Keratinocyte (primary cell): ENCODE measurements at regions not wholly inside any gene's neighbourhood (a gene's known extent, or its start where the extent isn't known, plus 50 kb on each side); places are given as distances from the start of the nearest gene placed in this dataset.

Experiments used
- DNase-seq: peaks from one replicate; pipeline ENCODE4 v3.0.0-alpha.2; 2011; ENCODE audit warnings: low read depth, missing footprints, low spot score
- FAIRE-seq: peaks from 2 replicates; lab custom pipeline; 2011; peaks lifted over from hg19 to GRCh38; lab: Jason Lieb, UNC
- H2AFZ ChIP-seq: 2 replicates; pipeline ENCODE4 v1.6.0; 2012; ENCODE audit warnings: low read length, control low read depth, inconsistent platforms; ENCODE audit not compliant: control insufficient read depth
- H3K27ac ChIP-seq: 2 replicates; pipeline ENCODE4 v1.5.1; 2011; ENCODE audit warnings: low read length; ENCODE audit not compliant: control insufficient read depth, insufficient read depth
- H3K27me3 ChIP-seq: 3 replicates; pipeline ENCODE4 v1.6.0; 2011; ENCODE audit warnings: low read length; ENCODE audit not compliant: control insufficient read depth, insufficient read depth; ENCODE audit errors: extremely low read depth
- H3K36me3 ChIP-seq, 2 experiments: 2 replicates in 1 of 2; 3 replicates in 1 of 2; pipeline ENCODE4 v1.5.1; 2011; ENCODE audit warnings: low read length in 2 of 2, mild to moderate bottlenecking in 1 of 2; ENCODE audit not compliant: control insufficient read depth in 2 of 2, insufficient read depth in 2 of 2; ENCODE audit errors: extremely low read depth in 1 of 2
- H3K4me1 ChIP-seq: 3 replicates; pipeline ENCODE4 v1.5.1; 2011; ENCODE audit warnings: low read length; ENCODE audit not compliant: control insufficient read depth, insufficient read depth; ENCODE audit errors: extremely low read depth
- H3K4me2 ChIP-seq: 3 replicates; pipeline ENCODE4 v1.6.0; 2011; ENCODE audit warnings: low read depth, low read length; ENCODE audit not compliant: control insufficient read depth, insufficient read depth; ENCODE audit errors: extremely low read depth
- H3K4me3 ChIP-seq, 3 experiments: fragments of 200-600 bp in 1 of 3; sonication (generic) in 1 of 3; 2 replicates in 2 of 3; 3 replicates in 1 of 3; pipeline ENCODE4 v1.5.1; 2011 to 2016; ENCODE audit warnings: low read length in 3 of 3, mild to moderate bottlenecking in 3 of 3, control low read depth in 2 of 3, inconsistent platforms in 1 of 3, low read depth in 1 of 3, mixed read lengths in 1 of 3, mixed run types in 1 of 3, moderate library complexity in 1 of 3; ENCODE audit not compliant: control insufficient read depth in 2 of 3, insufficient read depth in 2 of 3; ENCODE audit errors: extremely low read depth in 1 of 3
- H3K79me2 ChIP-seq: 2 replicates; pipeline ENCODE4 v1.6.0; 2012; ENCODE audit warnings: low read length; ENCODE audit not compliant: control insufficient read depth, insufficient read depth
- H3K9ac ChIP-seq: 3 replicates; pipeline ENCODE4 v1.6.0; 2011; ENCODE audit warnings: low read length; ENCODE audit not compliant: control insufficient read depth, insufficient read depth; ENCODE audit errors: extremely low read depth
- H3K9me1 ChIP-seq: 3 replicates; pipeline ENCODE4 v1.6.0; 2011; ENCODE audit warnings: low read length; ENCODE audit not compliant: control insufficient read depth, insufficient read depth; ENCODE audit errors: extremely low read depth
- H3K9me3 ChIP-seq: 2 replicates; pipeline ENCODE4 v1.5.1; 2012; ENCODE audit warnings: low read depth, low read length; ENCODE audit not compliant: control insufficient read depth
- H4K20me1 ChIP-seq: 3 replicates; pipeline ENCODE4 v1.6.0; 2011; ENCODE audit warnings: low read length; ENCODE audit not compliant: control insufficient read depth, insufficient read depth; ENCODE audit errors: extremely low read depth
- EZH2 ChIP-seq: IDR thresholded peaks from one replicate; pipeline ENCODE4 v1.6.1; 2012; ENCODE audit warnings: inconsistent platforms, mild to moderate bottlenecking, low read length, moderate library complexity
- dilution Hi-C: fragments of 300-500 bp; cut with MboI; formaldehyde crosslinking; loops from one replicate; pipeline ENCODE4 v1.7.0; 2020; ENCODE audit warnings: low sequenced_read_pairs; ENCODE audit not compliant: extremely low pct_ligation_motif_present
- TF ChIP-seq, protein P1 (sequence below), 3 experiments: IDR thresholded peaks in 1 of 3; conservative IDR thresholded peaks in 1 of 3; optimal IDR thresholded peaks in 1 of 3; 2 replicates in 2 of 3; 3 replicates in 1 of 3; pipeline versions ENCODE3 to v1.5.1; 2011; ENCODE audit warnings: low read length in 3 of 3, mild to moderate bottlenecking in 3 of 3, moderate library complexity in 2 of 3, control low read depth in 1 of 3, inconsistent platforms in 1 of 3; ENCODE audit not compliant: insufficient read depth in 2 of 3; ENCODE audit errors: extremely low read depth in 1 of 3

- dilution Hi-C loops: no loop called here
- Histone ChIP-seq H3K9me1 (no peaks in the 10 kb centered on the region), H4K20me1 (no peaks in the 10 kb centered on the region), H3K27ac (no peak overlapping the region), H3K4me1 (no peaks in the 10 kb centered on the region), H3K9ac (no peak overlapping the region), H3K27me3 (peaks cover 8% of the 10 kb centered on the region), H3K4me2 (no peak overlapping the region), H2AFZ (no peak overlapping the region), H3K9me3 (no peaks in the 10 kb centered on the region), H3K4me3 (no peak overlapping the region), H3K79me2 (no peaks in the 10 kb centered on the region), H3K36me3 (no peaks in the 10 kb centered on the region)
- no peak for TF ChIP-seq EZH2
- TF ChIP-seq, protein P1, sequence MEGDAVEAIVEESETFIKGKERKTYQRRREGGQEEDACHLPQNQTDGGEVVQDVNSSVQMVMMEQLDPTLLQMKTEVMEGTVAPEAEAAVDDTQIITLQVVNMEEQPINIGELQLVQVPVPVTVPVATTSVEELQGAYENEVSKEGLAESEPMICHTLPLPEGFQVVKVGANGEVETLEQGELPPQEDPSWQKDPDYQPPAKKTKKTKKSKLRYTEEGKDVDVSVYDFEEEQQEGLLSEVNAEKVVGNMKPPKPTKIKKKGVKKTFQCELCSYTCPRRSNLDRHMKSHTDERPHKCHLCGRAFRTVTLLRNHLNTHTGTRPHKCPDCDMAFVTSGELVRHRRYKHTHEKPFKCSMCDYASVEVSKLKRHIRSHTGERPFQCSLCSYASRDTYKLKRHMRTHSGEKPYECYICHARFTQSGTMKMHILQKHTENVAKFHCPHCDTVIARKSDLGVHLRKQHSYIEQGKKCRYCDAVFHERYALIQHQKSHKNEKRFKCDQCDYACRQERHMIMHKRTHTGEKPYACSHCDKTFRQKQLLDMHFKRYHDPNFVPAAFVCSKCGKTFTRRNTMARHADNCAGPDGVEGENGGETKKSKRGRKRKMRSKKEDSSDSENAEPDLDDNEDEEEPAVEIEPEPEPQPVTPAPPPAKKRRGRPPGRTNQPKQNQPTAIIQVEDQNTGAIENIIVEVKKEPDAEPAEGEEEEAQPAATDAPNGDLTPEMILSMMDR (optimal IDR thresholded peaks at IDR 0.05 in 1 of 3, IDR thresholded peaks at IDR 0.05 in 1 of 3, conservative IDR thresholded peaks at IDR 0.05 in 1 of 3; ENCODE audit: extremely low read depth in 1 of 3, insufficient read depth in 2 of 3, low read length in 3 of 3): no peak
- DNase-seq (no peak), FAIRE-seq (no peak)
These were observed 388.1 kb downstream of the NOVA1 start for GRCh38 chr14:26209699-26210098.

- Histone ChIP-seq H2AFZ (no peak overlapping the region), H3K4me1 (no peaks in the 10 kb centered on the region), H3K9me1 (no peaks in the 10 kb centered on the region), H3K9ac (no peak overlapping the region), H4K20me1 (no peaks in the 10 kb centered on the region), H3K79me2 (no peaks in the 10 kb centered on the region), H3K27ac (no peak overlapping the region), H3K36me3 (no peaks in the 10 kb centered on the region), H3K9me3 (no peaks in the 10 kb centered on the region), H3K4me2 (no peak overlapping the region), H3K4me3 (no peak overlapping the region), H3K27me3 (peaks cover 11% of the 10 kb centered on the region)
- DNase-seq: no peak
- dilution Hi-C loops: no loop called here
- TF ChIP-seq EZH2: no peak
- TF ChIP-seq, protein P1 (optimal IDR thresholded peaks at IDR 0.05 in 1 of 3, IDR thresholded peaks at IDR 0.05 in 1 of 3, conservative IDR thresholded peaks at IDR 0.05 in 1 of 3; ENCODE audit: extremely low read depth in 1 of 3, insufficient read depth in 2 of 3, low read length in 3 of 3): no peak
- no peak for FAIRE-seq
These were observed 391.2 kb downstream of the NOVA1 start for GRCh38 chr14:26206640-26207039.
